Stimulated activated CD4-positive, alpha-beta T cell treated with anti-CD3 and anti-CD28 coated beads, TNF-alpha, amount 100 ng/mL, for 48 hours (primary cell): ENCODE measurements at regions not wholly inside any gene's neighbourhood (a gene's known extent, or its start where the extent isn't known, plus 50 kb on each side); places are given as distances from the start of the nearest gene placed in this dataset.

Experiments used
- DNase-seq, 3 donors: peaks; one replicate each; pipeline ENCODE4 v3.0.0-alpha.2; 2020; ENCODE audit warnings: low read depth in 3 of 3

DNA sequence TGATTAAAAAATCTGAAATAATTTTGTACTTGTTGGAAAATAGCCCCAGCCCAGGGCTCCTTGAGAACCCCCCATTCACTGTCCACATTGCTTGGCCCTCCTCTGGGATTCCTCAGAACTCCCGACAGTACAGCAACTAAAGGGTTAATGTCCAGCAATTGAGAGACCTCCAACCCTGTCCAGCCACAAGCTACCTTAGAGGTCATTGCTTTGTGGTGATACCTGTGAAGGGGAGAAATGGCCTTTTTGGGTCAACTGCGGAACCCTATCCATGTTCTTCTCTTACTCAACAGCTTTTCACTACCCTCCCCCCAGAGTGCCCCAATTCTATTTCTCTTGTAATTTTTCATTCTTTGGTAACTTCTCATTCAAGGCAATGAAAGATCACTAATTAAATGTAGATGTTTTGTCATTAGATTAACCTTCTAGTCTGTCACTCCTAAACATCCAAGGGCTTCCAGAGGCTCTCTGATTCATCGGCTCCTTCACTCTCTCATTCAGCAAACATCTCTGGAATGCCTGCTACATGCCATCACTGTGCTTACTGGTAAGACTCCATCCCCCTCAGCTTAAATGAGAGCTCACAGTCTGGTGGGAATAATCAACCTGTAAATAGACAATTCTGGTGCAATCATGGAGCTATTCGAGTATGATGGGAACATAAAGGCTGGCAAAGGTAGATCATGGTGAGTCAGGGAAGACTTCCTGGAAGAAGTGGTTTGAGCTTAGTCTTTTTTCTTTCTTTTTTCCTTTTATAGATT, 241.4 kb upstream of the PGRMC2 start:
- DNase-seq = no peak

DNA sequence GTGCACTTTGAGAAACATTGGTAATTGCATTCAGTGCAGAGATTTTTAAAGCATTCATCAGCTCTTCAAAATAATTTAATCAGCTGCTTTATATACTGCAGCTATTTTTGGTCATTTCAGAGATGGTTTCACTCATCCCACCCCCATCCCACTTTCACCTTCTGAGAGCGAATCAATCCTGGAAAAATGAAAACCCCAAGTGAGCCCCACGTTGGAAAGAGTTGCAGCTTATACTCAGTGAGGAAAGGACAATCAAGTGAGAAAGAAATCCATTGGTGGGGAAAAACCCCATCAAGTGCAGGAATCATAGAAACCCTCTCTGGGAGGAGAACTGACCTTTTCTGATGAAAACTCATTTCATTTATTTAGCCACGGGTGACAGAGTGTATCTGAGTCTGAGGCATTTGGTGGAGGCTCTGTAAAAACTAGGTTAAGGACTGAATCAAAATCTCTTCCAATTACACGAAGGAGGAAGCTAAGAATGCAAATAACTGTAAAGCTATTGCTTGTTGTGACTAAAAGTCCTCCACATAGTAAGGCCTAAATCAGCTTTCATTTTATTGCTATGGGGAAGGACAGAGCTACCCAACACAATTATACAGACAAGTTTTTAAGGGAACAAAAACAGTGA, 240.4 kb upstream of the PGRMC2 start:
- no peak for DNase-seq

DNA sequence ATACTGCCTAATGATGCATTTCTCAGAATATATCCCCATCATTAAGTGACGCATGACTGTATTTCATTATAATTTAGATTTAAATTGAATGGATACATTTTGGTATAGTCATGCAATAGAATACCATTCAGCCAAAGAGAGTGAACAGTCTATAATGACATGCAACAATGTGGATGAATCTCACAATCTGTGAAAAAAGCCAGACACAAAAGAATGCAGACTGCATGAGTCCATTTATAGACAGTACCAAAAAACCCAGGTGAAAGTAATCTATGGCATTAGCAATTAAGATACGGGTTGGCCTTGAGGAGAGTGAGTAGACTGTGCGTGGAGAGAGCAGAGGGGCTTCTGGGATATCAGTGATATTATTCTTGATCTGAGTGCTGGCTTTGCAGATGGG, 239.7 kb upstream of the PGRMC2 start:
- DNase-seq = no peak

DNA sequence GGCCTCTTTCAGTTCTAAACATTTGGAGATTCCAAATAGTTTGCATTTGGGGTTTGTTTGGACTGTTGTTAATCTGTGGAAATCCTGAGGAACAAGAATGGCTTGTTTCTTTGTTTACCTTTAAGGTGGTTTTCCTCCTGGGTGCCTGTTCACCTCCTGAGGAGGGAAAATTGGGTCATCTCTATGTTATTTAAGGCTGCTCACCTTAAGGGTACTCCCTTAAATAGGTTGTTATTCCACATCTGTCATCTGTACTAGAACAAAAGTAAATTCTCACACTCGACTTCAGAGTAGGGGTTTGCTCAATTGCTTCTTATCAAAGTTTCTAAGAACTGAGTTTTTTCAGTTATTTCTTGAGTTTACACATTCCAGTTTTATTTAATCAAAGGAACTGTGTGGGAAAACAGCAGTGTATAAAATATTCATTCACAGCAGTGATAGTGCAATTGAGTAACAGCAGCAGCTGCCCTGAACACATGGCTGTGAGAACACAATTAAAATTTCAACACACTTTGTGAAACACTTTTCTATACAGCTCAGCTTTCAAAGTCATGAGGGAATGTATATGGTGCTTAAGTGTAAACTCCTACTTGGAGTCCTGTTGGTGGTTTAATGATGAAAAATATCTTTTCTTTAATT, 238.5 kb upstream of the PGRMC2 start:
- DNase-seq = no peak

DNA sequence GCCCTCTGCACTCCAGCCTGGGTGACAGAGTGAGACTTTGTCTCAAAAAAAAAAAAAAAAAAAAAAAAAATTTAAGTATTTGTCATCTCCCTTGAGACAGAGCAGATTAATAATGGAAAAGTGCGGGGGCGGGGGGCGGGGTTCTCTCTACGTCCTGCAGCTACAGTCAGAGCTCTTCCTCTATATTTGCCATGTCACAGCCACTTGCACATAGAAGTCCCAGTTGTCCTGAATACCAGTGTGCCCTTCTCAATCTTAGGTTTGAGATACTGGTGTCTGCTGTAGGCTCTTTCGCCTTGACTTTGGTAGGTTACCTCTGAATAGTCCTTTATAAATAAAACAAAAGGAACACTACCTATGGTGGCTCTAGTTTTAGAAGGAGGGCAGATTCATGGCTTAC, 237.8 kb upstream of the PGRMC2 start:
- DNase-seq = no peak

DNA sequence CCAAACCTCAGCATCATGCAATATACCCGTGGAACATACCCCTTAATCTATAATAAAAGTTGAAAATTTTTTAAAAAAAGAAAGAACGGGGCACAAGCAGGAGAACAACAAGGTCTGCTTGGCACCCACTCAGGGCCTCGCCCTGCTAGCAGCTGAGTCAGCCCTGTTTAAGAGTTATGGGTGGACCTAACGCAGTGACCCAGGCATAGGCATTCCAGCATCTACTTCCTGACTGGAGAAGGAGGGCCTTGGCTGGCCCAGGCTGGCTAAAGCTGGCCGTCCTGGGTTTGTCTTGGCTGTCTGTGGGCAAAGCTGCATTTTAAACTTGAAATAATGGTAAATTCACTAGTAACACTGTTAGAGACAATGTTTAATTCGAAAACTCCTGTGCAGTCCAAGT, 236.7 kb upstream of the PGRMC2 start:
- DNase-seq = no peak

DNA sequence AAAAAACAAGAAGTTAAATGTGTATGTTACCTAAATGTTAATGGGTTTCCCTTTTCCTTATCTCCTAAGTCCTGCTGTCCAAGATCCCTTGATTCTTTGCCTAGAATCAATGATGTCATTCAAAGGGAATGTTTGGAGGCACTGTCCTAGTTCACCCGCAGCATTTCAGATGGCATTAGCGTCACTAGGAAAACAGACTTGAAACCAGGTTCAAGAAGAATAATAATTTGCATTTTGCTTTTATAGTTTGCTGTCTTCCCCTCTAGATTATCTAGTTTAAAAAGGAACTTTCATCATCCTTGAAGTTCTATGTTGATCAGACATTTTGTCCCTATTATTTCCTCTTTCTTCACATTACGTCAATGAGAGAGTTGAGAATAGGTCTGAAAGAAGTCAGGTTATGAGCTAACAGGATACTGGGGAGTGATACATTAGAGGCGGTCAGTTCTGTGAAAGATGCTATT, 234.1 kb upstream of the PGRMC2 start:
- no peak for DNase-seq

DNA sequence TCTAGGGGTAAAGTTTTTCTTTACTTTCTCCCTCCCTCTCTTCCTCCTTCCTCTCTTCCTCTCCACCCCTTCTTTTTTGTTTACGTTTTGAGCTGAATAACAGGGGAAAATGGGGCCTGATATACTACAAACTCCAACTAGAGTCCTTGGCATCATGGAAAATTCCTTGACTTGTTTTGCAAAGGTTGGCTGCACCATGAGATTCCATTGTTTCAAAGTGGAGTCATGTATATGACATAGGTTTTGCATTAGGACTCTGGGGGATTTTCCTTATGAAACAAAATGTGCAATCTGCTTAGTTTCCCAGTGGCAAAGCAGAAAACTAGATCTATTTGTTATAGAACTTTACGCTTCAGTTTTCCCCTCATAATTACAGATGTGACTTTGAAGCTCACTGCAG, 233.5 kb upstream of the PGRMC2 start:
- no peak for DNase-seq

DNA sequence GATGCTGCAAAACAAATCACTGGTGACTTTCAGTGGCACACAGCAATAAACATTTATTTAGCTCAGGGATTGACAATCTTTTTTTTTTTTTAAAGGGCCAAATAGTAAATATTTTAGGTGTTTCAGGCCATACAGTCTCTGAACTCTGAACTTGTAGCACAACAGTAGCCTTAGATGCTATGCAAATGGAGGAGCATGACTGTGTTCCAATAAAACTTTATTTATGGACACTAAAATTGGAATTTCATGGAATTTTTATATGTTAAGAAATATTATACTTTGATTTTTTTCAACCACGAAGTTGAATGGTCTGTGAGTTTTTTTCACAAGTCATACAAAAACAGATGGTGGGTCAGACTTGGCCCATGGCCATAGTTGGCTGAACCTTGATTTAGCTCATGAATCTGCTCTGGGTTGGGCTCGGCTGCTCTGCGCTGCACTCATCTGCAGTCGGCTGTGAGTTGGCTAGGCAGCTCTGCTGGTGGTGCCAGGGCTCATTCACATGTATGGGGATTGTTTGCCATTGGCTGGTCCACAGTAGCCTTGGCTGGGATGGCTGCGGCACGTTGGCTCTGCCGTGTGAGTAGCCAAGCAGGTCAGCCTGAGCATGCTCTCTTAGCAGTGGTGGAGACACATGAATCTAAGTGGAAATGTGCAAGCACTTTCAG, 231.7 kb upstream of the PGRMC2 start:
- DNase-seq = no peak

DNA sequence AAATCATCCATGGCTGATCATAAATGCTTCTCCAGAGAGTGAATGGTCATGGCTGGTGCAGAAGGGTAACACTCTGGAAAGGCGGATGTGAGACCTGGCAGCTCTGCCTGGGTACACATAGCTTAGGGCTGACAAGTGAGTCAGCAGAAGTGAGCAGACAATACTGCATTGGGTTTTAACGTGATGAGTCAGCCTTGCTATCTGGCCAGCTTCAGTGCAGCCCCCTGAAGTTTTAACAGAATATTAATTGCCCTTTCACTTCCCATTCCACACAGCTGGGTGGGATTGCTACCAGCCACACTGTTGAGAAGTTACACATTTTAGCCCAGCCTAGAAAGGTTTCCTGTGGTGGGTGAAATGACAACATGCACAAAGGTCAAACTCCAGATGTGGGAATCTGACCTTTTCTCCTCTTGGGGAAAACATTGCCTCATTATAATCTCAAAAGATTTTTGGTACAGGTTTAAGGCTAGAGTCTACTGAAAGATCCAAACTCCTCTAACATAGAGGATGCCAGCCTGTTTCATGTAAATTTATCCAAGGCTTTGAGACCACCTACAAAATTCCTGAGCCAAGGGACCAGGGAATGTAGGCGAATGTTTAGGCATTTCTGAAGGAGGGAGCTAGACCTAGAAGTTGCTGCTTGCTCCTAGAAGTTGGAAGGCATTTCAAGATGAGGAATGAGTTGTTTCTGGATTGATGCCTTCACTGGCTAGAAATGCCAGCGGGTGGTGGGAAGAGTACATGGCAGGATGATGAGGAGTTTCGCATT, 230.3 kb upstream of the PGRMC2 start:
- DNase-seq = no peak

DNA sequence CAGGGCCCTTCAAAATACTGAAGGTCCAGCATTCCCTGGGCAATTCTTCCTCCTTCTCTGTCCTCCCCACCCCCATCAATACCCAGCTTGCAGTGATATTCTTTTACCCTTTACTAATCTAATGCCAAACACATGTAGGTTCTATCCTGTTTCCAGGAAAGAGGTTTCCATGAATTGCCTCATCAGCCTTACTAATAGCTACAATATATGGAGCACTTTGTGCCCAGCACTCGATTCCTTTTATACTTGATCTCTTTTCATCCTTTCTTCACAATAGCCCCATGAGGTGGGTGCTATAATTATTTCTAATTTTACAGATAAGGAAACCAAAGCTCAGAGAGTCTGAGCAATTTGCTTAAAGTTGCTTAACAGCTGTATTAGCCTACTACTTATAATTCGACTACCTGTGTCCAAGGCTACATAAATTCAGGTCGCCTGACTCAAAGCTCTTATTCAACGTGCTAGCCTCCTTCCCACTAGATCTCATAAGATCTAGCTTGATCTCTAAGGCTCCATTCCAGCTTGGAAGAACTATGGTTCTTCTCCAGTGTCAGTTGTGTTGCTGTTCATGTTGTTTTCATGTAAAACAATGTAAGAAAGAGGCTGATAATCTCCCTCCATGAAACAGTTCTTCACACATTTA, 229.6 kb upstream of the PGRMC2 start:
- no peak for DNase-seq

DNA sequence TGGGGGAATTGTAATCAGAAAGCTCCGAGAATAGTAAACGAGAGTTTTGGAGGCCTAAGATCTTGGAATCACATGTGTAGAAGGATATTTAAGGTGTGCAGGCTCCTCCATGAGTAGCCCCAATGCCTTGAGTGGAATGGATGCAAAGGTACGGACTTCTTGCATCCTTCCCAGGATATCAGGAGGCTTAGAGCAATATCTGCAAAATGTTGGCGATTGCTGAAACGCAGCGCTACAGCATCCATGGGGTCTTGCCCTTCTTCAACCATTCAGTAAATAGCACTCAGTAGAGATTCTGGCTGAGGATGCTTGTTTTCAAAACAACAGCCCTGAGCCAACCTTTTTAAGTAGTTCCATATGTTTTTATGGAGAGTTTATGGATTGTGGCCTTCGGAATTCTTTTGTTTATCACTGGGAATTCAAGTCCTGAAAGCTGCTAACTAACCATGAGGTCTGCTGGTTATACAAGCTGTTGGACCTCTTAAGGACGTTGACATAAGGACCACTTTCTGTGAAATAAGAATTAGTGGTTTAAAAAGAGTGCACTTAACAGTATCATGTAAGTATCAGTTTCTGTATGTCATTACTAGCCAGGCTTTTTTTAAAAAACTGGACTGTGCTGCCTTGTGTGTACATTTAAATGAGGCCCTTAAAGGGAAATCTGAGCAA, 228.8 kb upstream of the PGRMC2 start:
- no peak for DNase-seq

DNA sequence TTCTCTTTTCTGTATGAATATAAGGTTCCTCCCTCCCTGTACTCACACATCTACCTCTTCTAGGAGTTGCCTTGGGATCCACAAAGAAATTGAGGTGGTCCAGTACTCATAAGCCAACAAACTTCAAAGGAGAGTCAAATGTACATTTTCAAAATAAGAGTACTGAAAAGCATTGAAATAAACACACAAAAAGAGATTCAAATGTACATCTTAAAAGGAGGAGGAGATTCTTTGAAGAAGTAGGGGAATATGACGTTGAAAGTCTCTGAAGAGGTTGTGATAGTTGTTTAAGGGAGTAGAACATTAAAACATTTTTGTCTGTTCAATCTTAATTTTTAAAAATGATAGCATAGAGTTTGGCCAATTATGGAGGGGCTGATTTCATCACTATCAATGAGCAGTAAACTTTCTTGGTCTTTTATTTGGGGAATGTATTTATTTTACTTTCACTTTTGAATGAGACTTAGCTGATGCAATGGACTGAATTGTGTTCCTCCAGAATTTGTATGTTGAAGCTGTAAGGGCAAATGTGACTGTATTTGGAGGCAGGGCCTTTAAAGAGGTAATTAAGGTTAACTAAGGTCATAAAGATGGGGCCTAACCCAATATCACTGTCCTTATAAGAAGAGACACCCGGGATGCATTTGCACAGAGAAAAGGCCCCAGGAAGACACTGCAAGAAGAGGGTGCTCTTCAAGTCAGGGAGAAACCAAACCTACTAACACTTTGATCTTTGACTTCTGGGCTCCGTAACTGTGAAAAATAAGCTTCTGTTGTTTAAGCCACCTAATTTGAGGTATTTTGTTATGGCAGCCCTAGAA, 226.3 kb upstream of the PGRMC2 start:
- DNase-seq = no peak

DNA sequence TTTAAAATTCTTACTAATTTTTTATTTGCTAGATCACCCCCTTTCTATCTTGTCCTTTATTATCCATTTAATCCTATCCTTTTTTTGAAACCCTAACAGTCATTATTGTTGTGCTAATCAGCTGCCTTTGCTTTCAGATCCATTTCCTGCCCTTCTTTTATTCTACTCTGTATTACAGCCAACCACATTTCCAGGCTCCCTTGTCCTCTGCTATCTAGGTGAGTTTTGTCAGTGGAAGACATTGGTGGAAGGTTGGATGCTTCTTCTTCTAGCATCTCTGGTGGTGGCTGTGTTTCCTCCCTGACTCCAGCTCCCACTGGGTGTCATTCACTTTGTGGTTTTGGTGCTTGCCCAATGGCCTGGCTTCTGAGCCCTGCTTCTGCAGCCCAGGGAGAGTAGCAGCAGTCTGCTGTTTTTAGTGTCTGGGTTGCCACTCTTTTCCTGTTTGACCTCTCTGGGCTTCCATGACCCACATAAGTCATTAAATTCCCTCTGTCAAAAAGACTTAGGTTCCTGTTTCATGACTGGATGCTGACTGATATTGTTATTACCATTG, 225.2 kb upstream of the PGRMC2 start:
- no peak for DNase-seq

DNA sequence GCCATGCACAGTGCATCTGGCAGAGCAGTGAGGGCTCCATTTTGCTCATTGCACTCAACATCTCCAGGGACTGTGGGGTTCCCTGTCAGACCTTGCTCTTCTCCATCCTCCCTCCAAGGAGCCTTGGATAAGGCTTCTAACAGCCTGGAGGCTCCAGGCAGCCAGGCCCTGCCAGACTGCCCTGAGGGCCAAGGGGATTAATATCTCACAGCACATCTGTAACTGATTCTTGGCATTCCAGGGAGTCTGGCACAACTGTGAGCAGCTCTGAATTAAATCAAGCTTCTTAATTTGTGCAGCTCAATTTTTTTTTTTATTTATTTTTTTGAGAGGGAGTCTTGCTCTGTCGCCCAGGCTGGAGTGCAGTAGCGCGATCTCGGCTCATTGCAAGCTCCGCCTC, 224.5 kb upstream of the PGRMC2 start:
- no peak for DNase-seq

DNA sequence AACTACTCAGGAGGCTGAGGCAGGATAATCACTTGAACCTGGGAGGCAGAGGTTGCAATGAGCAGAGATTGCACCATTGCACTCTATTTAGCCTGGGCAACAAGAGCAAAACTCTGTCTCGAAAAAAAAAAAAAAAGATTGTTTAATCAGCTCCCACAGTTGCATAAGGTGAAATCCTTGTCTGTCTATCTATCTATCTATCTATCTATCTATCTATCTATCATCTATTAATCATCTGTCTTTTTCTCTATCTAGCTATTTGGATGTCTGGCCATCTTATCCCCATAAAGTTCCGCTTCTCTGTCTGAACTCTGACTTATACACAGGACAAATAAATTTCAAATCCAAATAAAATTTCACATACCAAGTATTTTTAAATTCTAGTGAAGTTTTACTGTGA, 223.2 kb upstream of the PGRMC2 start:
- no peak for DNase-seq

DNA sequence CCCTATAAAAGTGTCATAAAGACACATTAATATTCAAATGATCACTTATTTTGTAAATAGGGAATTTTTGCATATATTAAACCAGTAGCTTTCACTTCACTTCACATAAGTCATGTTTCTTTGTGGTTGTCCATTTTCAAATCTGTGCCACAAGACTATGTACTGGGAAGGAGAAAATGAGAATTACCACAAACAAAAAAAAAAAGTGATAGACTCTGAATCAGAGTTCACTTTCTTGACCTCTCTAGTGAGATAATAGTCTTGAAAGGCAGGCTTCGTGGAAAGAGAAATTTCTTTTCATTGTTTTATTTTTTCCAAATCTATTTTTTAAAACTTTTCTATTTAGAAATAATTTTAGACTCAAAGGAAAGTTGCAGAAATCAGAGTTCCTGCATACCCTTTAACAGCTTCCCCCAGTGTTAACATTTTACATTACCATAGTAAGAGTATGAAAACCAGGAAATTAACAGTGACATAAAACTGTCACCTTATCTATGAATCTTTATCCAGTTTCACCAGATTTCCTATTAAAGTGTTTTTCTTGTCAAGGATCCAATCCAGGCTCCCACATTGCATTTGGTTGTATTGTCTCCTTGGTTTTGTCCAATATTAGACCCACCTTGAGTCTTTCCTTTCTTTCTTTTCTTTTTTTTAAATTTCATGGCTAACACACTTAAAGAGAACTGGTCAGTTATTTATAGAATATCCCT, 215.4 kb upstream of the PGRMC2 start:
- DNase-seq = no peak

DNA sequence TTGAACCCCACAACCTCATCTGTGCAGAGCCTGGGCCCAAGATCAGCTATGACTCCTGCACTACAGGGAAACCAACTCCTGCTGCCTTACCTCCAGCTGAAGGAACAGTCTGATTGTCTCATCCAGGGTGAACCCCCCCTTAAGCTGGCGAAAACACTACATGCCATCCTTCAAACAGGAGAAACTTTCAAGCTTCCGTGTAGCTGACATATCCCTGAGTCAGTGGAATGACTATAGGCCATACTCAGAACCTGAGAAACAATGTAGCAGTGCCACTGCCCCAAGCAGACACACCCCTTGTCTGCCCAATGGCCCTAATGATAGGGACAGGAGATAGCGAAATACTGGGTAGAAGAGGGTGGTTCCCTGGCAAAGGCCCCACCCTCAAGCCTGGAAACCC, 213.6 kb upstream of the PGRMC2 start:
- DNase-seq = no peak
